ENCODE measurements at regions not wholly inside any gene's neighbourhood (a gene's known extent, or its start where the extent isn't known, plus 50 kb on each side); places are given as distances from the start of the nearest gene placed in this dataset.

DNA sequence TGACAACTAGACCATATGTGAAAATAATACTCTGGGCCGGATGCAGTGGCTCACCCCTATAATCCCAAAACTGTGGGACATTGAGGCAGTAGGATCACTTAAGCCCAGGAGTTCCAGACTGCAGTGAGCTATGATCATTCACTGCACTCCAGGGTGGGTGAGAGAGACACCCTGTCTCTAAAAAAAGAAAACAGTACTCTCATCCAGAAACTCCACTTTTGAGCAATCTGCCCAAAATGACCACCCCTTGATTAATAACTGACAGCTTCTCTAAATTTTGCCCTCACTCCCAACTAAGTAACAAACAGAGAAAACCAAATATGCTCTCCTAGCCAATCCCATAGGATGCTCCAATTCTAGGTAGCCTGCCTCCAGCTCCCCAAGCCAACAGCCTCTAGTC is 62.5 kb upstream of the AKR1E2 start:
- no peaks in the 10 kb centered on the region for H3K4me1 ChIP-seq (ENCODE audit: control insufficient read depth, insufficient read depth, low read length)
- no peak for DNase-seq (ENCODE audit: low read depth in 4 of 6, low spot score in 6 of 6)
- no peaks in the 10 kb centered on the region for H3K9me3 ChIP-seq (ENCODE audit: control insufficient read depth, insufficient read depth, low read length)
- H3K27me3 ChIP-seq (ENCODE audit: control insufficient read depth, insufficient read depth, low read length) = no peaks in the 10 kb centered on the region
- WGBS (ENCODE audit: insufficient coverage) = 86% methylated on average over 1 of the region's 1 CpG
- no peaks in the 10 kb centered on the region for H3K36me3 ChIP-seq (ENCODE audit: control insufficient read depth, insufficient read depth, low read length)
- no peak overlapping the region for H3K27ac ChIP-seq (ENCODE audit: low read depth, low read length)
- H3K4me3 ChIP-seq (ENCODE audit: low read depth, low read length) = no peak overlapping the region

DNA sequence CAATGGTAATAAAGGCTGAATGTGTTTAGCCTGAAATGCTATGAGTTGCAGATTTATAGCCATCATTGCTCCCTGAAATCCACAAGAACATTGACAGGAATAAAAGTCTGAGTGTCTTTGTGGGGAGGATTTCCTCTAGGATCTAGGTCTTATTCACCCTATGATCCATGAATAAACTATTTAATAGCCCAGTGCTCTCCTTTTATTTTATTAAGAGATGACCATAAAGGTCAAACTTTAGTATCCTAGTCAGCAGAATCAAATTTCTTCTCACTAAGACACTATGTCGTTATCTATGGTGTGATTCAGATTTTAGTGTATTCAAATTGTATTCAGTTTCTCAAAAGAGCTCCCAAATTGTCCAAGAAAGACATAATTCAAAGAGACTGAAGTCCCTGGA is 67.8 kb upstream of the AKR1E2 start:
- H3K36me3 ChIP-seq (ENCODE audit: control insufficient read depth, insufficient read depth, low read length) = no peaks in the 10 kb centered on the region
- no peaks in the 10 kb centered on the region for H3K27me3 ChIP-seq (ENCODE audit: control insufficient read depth, insufficient read depth, low read length)
- no peak overlapping the region for H3K27ac ChIP-seq (ENCODE audit: low read depth, low read length)
- no peak overlapping the region for H3K4me3 ChIP-seq (ENCODE audit: low read depth, low read length)
- H3K4me1 ChIP-seq (ENCODE audit: control insufficient read depth, insufficient read depth, low read length) = no peaks in the 10 kb centered on the region
- H3K9me3 ChIP-seq (ENCODE audit: control insufficient read depth, insufficient read depth, low read length) = no peaks in the 10 kb centered on the region
- no CpG with 5 or more reads among the region's 1 CpG for WGBS (ENCODE audit: insufficient coverage)
- no peak for DNase-seq (ENCODE audit: low read depth in 4 of 6, low spot score in 6 of 6)

DNA sequence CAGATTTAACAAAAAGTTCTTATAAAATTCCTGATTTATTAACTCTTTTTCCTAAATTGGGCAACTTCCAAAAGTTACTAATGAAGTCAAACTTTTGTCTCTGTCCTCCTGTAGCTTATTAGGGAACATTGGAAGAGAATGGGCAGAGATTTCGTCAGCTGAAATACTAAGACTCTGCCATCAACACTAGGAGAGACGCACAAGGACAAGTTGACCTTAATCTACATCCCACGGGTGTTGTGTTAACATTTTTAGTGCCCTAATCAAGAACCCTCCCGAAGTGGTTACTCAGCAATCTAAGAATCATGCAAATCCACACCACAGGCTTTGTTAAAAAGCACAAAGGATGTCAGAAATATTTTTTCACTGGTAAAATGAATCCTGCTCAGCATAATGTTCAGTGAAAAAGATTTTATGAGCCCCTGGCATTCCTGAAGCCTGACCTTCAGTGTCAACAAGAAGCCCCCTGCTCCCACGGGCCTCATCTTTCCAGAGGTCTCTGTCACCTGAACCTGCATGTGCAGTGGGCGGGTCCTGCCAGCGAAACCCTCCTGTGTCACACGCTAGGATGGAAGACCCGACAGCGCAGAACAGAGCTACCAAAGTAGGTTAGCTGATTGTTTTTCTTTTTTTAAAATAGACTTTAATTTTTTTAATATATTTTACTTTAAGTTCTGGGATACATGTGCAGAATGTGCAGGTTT is 70.6 kb upstream of the AKR1E2 start:
- H3K4me3 ChIP-seq (ENCODE audit: low read depth, low read length) = no peak overlapping the region
- H3K4me1 ChIP-seq (ENCODE audit: control insufficient read depth, insufficient read depth, low read length) = no peaks in the 10 kb centered on the region
- H3K27ac ChIP-seq (ENCODE audit: low read depth, low read length) = no peak overlapping the region
- DNase-seq (ENCODE audit: low read depth in 4 of 6, low spot score in 6 of 6) = no peak
- 70% methylated on average over 4 of the region's 10 CpGs for WGBS (ENCODE audit: insufficient coverage)
- no peaks in the 10 kb centered on the region for H3K27me3 ChIP-seq (ENCODE audit: control insufficient read depth, insufficient read depth, low read length)
- no peaks in the 10 kb centered on the region for H3K36me3 ChIP-seq (ENCODE audit: control insufficient read depth, insufficient read depth, low read length)
- H3K9me3 ChIP-seq (ENCODE audit: control insufficient read depth, insufficient read depth, low read length) = no peaks in the 10 kb centered on the region

DNA sequence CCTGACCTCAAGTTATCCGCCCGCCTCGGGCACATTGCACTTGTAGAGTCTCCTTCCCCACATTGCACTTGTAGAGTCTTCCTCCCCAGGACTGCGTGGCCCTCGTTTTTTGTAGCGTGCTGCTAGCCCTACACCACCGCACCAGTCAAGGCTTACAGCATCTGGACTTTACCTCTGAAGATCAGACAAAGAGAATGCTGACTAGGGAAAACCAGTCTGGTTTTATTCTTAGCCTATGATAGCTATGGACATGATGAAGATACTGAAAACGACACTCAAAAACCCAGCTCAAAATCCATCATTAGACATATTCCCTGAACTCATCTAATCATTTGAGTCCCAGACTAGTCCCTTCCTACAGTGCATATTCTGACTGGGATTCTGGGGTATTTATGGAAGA is 71.9 kb upstream of the AKR1E2 start:
- H3K27ac ChIP-seq (ENCODE audit: low read depth, low read length) = no peak overlapping the region
- no peaks in the 10 kb centered on the region for H3K36me3 ChIP-seq (ENCODE audit: control insufficient read depth, insufficient read depth, low read length)
- H3K4me3 ChIP-seq (ENCODE audit: low read depth, low read length) = no peak overlapping the region
- no peaks in the 10 kb centered on the region for H3K27me3 ChIP-seq (ENCODE audit: control insufficient read depth, insufficient read depth, low read length)
- no peaks in the 10 kb centered on the region for H3K9me3 ChIP-seq (ENCODE audit: control insufficient read depth, insufficient read depth, low read length)
- no peak for DNase-seq (ENCODE audit: low read depth in 4 of 6, low spot score in 6 of 6)
- no peaks in the 10 kb centered on the region for H3K4me1 ChIP-seq (ENCODE audit: control insufficient read depth, insufficient read depth, low read length)
- WGBS (ENCODE audit: insufficient coverage) = 98% methylated on average over 4 of the region's 8 CpGs

GRCh38 chr10:4751211-4751610 is 74.8 kb upstream of the AKR1E2 start:
- H3K4me3 ChIP-seq (ENCODE audit: low read depth, low read length) = no peak overlapping the region
- H3K9me3 ChIP-seq (ENCODE audit: control insufficient read depth, insufficient read depth, low read length) = no peaks in the 10 kb centered on the region
- DNase-seq (ENCODE audit: low read depth in 4 of 6, low spot score in 6 of 6) = no peak
- WGBS (ENCODE audit: insufficient coverage) = no CpG with 5 or more reads among the region's 2 CpGs
- no peaks in the 10 kb centered on the region for H3K4me1 ChIP-seq (ENCODE audit: control insufficient read depth, insufficient read depth, low read length)
- no peak overlapping the region for H3K27ac ChIP-seq (ENCODE audit: low read depth, low read length)
- no peaks in the 10 kb centered on the region for H3K36me3 ChIP-seq (ENCODE audit: control insufficient read depth, insufficient read depth, low read length)
- no peaks in the 10 kb centered on the region for H3K27me3 ChIP-seq (ENCODE audit: control insufficient read depth, insufficient read depth, low read length)

DNA sequence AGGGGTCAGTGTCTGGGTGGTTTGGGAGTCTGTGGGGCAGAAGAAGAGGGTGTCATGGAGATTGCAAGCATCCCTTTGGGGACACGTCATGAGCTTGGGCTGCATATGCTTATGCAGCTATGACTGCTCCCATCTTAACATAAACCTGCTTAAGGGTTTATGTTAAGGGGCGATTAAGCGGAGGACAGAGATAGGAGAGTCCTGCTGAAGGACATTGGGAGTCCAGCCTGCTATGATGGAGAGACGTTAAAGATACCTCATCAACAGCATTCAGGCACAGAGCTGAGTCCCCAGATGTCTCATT is 76.8 kb upstream of the AKR1E2 start:
- Histone ChIP-seq H3K4me3 (ENCODE audit: low read depth, low read length) (no peak overlapping the region), H3K9me3 (ENCODE audit: control insufficient read depth, insufficient read depth, low read length) (no peaks in the 10 kb centered on the region), H3K4me1 (ENCODE audit: control insufficient read depth, insufficient read depth, low read length) (no peaks in the 10 kb centered on the region), H3K36me3 (ENCODE audit: control insufficient read depth, insufficient read depth, low read length) (no peaks in the 10 kb centered on the region), H3K27ac (ENCODE audit: low read depth, low read length) (no peak overlapping the region), H3K27me3 (ENCODE audit: control insufficient read depth, insufficient read depth, low read length) (no peaks in the 10 kb centered on the region)
- WGBS (ENCODE audit: insufficient coverage) = 100% methylated on average over 2 of the region's 4 CpGs
- no peak for DNase-seq (ENCODE audit: low read depth in 4 of 6, low spot score in 6 of 6)

GRCh38 chr10:4748491-4749270 is 77.3 kb upstream of the AKR1E2 start:
- WGBS (ENCODE audit: insufficient coverage) = 22% methylated on average over 1 of the region's 4 CpGs
- no peaks in the 10 kb centered on the region for H3K4me1 ChIP-seq (ENCODE audit: control insufficient read depth, insufficient read depth, low read length)
- no peaks in the 10 kb centered on the region for H3K27me3 ChIP-seq (ENCODE audit: control insufficient read depth, insufficient read depth, low read length)
- no peak overlapping the region for H3K4me3 ChIP-seq (ENCODE audit: low read depth, low read length)
- no peak overlapping the region for H3K27ac ChIP-seq (ENCODE audit: low read depth, low read length)
- H3K36me3 ChIP-seq (ENCODE audit: control insufficient read depth, insufficient read depth, low read length) = no peaks in the 10 kb centered on the region
- peak in 1 of 6 donors; percentile 16 for DNase-seq (ENCODE audit: low read depth in 4 of 6, low spot score in 6 of 6)
- H3K9me3 ChIP-seq (ENCODE audit: control insufficient read depth, insufficient read depth, low read length) = no peaks in the 10 kb centered on the region

DNA sequence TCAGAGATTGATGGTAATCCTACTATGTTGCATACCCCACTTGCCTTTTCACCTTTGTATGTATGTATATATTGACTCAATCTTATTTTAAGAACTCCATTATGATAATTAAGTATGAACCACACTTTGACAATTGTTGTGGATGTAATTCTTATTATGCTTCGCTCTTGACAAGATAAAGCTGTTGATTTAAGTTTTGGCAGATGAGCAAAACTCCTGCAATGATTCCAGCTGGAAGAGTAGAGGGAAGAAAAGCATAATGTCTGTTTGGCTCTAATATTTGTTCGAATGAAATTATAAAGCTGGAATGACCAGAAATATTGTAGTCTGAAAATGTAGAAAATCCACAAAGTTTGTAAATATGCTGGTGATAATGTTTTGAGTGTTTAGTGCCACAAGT is 83.8 kb upstream of the AKR1E2 start:
- H3K27ac ChIP-seq (ENCODE audit: low read depth, low read length) = no peak overlapping the region
- no peak overlapping the region for H3K4me3 ChIP-seq (ENCODE audit: low read depth, low read length)
- H3K4me1 ChIP-seq (ENCODE audit: control insufficient read depth, insufficient read depth, low read length) = no peaks in the 10 kb centered on the region
- no peaks in the 10 kb centered on the region for H3K27me3 ChIP-seq (ENCODE audit: control insufficient read depth, insufficient read depth, low read length)
- H3K36me3 ChIP-seq (ENCODE audit: control insufficient read depth, insufficient read depth, low read length) = no peaks in the 10 kb centered on the region
- WGBS (ENCODE audit: insufficient coverage) = 94% methylated on average over 2 of the region's 2 CpGs
- no peaks in the 10 kb centered on the region for H3K9me3 ChIP-seq (ENCODE audit: control insufficient read depth, insufficient read depth, low read length)
- DNase-seq (ENCODE audit: low read depth in 4 of 6, low spot score in 6 of 6) = no peak

GRCh38 chr10:4740471-4740870 is 85.5 kb upstream of the AKR1E2 start:
- Histone ChIP-seq H3K9me3 (ENCODE audit: control insufficient read depth, insufficient read depth, low read length) (no peaks in the 10 kb centered on the region), H3K4me1 (ENCODE audit: control insufficient read depth, insufficient read depth, low read length) (no peaks in the 10 kb centered on the region), H3K4me3 (ENCODE audit: low read depth, low read length) (no peak overlapping the region), H3K27me3 (ENCODE audit: control insufficient read depth, insufficient read depth, low read length) (no peaks in the 10 kb centered on the region), H3K27ac (ENCODE audit: low read depth, low read length) (no peak overlapping the region), H3K36me3 (ENCODE audit: control insufficient read depth, insufficient read depth, low read length) (no peaks in the 10 kb centered on the region)
- no peak for DNase-seq (ENCODE audit: low read depth in 4 of 6, low spot score in 6 of 6)
- WGBS (ENCODE audit: insufficient coverage) = no CpG with 5 or more reads among the region's 2 CpGs

GRCh38 chr10:4736608-4737007 is 89.4 kb upstream of the AKR1E2 start:
- DNase-seq (ENCODE audit: low read depth in 4 of 6, low spot score in 6 of 6) = no peak
- 22% methylated on average over 1 of the region's 5 CpGs for WGBS (ENCODE audit: insufficient coverage)
- H3K4me1 ChIP-seq (ENCODE audit: control insufficient read depth, insufficient read depth, low read length) = no peaks in the 10 kb centered on the region
- H3K4me3 ChIP-seq (ENCODE audit: low read depth, low read length) = no peak overlapping the region
- H3K27me3 ChIP-seq (ENCODE audit: control insufficient read depth, insufficient read depth, low read length) = no peaks in the 10 kb centered on the region
- H3K9me3 ChIP-seq (ENCODE audit: control insufficient read depth, insufficient read depth, low read length) = no peaks in the 10 kb centered on the region
- H3K27ac ChIP-seq (ENCODE audit: low read depth, low read length) = no peak overlapping the region
- no peaks in the 10 kb centered on the region for H3K36me3 ChIP-seq (ENCODE audit: control insufficient read depth, insufficient read depth, low read length)
